ENCODE measurements at regions not wholly inside any gene's neighbourhood (a gene's known extent, or its start where the extent isn't known, plus 50 kb on each side); places are given as distances from the start of the nearest gene placed in this dataset.

DNA sequence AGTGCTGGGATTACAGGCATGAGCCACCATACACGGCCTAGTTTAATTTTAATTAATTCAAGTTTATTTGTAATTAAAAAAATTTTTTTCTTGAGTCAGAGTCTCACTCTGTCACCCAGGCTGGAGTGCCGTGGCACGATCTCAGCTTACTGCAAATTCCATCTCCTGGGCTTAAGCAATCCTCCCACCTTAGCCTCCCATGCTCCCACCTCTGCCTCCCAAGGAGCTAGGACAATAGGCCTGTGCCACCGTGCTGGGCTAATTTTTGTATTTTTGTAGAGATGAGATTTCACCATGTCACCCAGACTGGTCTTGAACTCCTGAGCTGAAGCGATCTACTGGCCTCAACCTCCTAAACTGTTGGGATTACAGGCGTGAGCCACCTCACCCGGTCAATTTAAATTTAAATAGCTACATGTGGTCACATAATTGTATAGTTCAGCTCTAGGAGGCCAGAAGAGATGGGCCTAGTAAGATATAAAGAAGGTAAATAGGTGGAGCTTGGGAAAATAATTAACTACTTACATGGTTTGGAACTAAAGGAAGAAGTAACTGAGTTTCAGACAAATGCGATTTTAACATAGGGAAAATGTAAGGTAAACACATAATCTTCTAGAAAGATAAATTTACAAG is 220.0 kb upstream of the CITED2 start:
- no CpG with 5 or more reads among the region's 8 CpGs for WGBS (ENCODE audit: insufficient coverage)

DNA sequence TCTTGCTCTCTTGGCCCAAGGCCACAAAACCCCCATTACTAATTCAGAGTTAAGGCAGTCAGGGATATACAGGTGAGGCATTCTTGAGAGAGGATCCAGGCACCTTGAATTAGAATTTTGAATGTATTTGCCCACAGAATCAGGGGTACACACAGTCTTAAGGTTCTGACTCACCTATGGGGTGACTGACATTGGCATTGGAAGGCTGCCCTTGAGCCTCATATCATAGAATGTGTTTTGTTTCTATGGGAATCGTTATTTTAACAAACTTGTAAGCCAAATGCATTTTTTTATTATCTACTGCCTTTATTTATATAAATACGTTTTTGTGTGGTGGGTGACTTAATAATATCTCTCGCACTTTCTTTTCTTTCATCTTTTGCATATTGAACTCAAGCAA is 218.6 kb upstream of the CITED2 start:
- H3K4me1 ChIP-seq (ENCODE audit: control insufficient read depth, insufficient read depth, low read length), result peaks cover 9% of the 10 kb centered on the region
- H3K9me3 ChIP-seq (ENCODE audit: control insufficient read depth, insufficient read depth, low read length), result no peaks in the 10 kb centered on the region
- no CpG with 5 or more reads among the region's 3 CpGs for WGBS (ENCODE audit: insufficient coverage)
- H3K36me3 ChIP-seq (ENCODE audit: control insufficient read depth, insufficient read depth, low read length), result no peaks in the 10 kb centered on the region
- no peak for DNase-seq (ENCODE audit: low read depth in 4 of 6, low spot score in 6 of 6)
- no peaks in the 10 kb centered on the region for H3K27me3 ChIP-seq (ENCODE audit: control insufficient read depth, insufficient read depth, low read length)
- H3K4me3 ChIP-seq (ENCODE audit: low read depth, low read length), result no peak overlapping the region
- no peak overlapping the region for H3K27ac ChIP-seq (ENCODE audit: low read depth, low read length)

More for the DNA sequence above, 220.0 kb upstream of the CITED2 start:
- Histone ChIP-seq H3K36me3 (ENCODE audit: control insufficient read depth, insufficient read depth, low read length) (no peaks in the 10 kb centered on the region), H3K27ac (ENCODE audit: low read depth, low read length) (no peak overlapping the region), H3K27me3 (ENCODE audit: control insufficient read depth, insufficient read depth, low read length) (no peaks in the 10 kb centered on the region), H3K9me3 (ENCODE audit: control insufficient read depth, insufficient read depth, low read length) (no peaks in the 10 kb centered on the region), H3K4me3 (ENCODE audit: low read depth, low read length) (no peak overlapping the region), H3K4me1 (ENCODE audit: control insufficient read depth, insufficient read depth, low read length) (peaks cover 9% of the 10 kb centered on the region)
- DNase-seq (ENCODE audit: low read depth in 4 of 6, low spot score in 6 of 6), result no peak

DNA sequence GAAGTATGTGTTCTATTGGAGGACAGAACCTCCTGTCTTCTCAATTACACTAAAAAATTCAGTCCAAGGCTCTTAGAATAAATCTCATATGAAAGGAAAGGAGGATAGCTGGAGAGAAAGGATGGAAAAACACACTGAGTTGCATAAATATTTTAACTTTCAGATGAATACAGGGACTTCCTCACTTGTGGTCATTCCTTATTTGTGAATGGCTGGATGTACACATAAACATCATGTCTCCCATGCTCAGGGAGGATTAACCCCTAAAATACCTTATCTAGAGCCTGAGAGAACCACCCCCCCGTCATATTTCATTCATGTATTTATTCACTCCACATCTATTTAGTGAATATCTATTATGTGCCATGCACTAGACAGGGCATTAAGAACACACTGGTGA is 217.6 kb upstream of the CITED2 start:
- no CpG with 5 or more reads among the region's 1 CpG for WGBS (ENCODE audit: insufficient coverage)

DNA sequence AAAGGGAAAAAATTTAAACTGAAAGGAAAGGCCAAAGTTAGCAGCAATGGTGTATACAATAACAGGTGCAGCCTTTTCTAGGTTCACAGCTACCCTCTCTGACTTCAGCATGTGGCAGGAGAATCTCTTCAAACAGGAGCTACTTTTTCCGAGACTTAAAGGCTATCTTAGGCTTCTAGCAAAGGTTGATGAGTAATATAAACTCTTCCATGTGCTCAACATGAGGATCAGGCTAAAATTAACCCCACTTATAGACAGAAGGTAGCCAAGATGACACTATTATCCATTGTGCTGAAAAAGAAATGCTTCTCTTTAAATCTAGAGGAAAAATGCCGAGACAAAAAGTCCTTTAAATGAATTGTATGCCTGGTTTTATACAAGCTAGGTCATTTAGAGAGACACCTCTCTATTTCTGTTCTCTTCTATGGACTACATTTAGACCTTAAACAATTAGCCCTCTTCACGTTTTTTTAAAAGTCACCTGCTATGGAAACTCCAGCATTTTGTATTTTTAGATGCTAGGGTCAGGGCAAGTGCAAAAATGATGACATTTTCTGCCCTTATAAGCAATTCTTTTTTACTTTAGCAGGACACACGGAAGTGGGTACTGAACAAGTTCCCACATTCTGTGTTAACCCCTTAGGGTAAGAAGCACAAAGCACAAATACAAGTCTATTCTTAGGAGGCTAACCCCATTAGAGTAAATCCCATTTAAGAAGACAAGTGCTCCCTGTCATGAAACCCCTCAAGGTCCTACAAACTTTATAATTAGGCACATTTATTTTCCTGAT is 216.8 kb upstream of the CITED2 start:
- Histone ChIP-seq H3K27ac (ENCODE audit: low read depth, low read length) (no peak overlapping the region), H3K36me3 (ENCODE audit: control insufficient read depth, insufficient read depth, low read length) (no peaks in the 10 kb centered on the region), H3K27me3 (ENCODE audit: control insufficient read depth, insufficient read depth, low read length) (no peaks in the 10 kb centered on the region), H3K4me3 (ENCODE audit: low read depth, low read length) (no peak overlapping the region), H3K9me3 (ENCODE audit: control insufficient read depth, insufficient read depth, low read length) (no peaks in the 10 kb centered on the region), H3K4me1 (ENCODE audit: control insufficient read depth, insufficient read depth, low read length) (peaks cover 3% of the 10 kb centered on the region)
- peak in 1 of 6 donors; percentile 20 for DNase-seq (ENCODE audit: low read depth in 4 of 6, low spot score in 6 of 6)
- WGBS (ENCODE audit: insufficient coverage), result no CpG with 5 or more reads among the region's 4 CpGs

More for the DNA sequence above, 217.6 kb upstream of the CITED2 start:
- no peak for DNase-seq (ENCODE audit: low read depth in 4 of 6, low spot score in 6 of 6)
- Histone ChIP-seq H3K27ac (ENCODE audit: low read depth, low read length) (no peak overlapping the region), H3K4me1 (ENCODE audit: control insufficient read depth, insufficient read depth, low read length) (peaks cover 3% of the 10 kb centered on the region), H3K36me3 (ENCODE audit: control insufficient read depth, insufficient read depth, low read length) (no peaks in the 10 kb centered on the region), H3K9me3 (ENCODE audit: control insufficient read depth, insufficient read depth, low read length) (no peaks in the 10 kb centered on the region), H3K4me3 (ENCODE audit: low read depth, low read length) (no peak overlapping the region), H3K27me3 (ENCODE audit: control insufficient read depth, insufficient read depth, low read length) (no peaks in the 10 kb centered on the region)

DNA sequence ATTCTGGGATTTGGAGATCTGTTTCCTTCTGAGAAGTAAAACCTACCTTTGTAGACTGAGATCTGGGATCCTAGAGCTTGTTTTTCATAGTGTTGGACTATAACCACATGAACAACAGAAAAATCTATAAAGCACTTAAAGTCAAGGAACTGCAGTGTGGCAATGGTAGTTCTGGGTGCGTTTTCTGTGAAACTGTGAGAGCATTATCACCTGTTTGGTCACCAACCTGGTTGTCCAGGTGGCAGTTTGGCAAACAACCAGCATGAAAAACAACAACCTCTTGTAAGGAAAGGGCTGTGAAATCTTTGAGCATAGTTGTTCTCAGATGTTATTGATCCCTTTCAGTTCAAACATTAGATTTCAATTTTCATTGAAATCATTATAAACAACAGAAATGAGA is 215.8 kb upstream of the CITED2 start:
- no peaks in the 10 kb centered on the region for H3K9me3 ChIP-seq (ENCODE audit: control insufficient read depth, insufficient read depth, low read length)
- no peaks in the 10 kb centered on the region for H3K27me3 ChIP-seq (ENCODE audit: control insufficient read depth, insufficient read depth, low read length)
- 100% methylated on average over 1 of the region's 1 CpG for WGBS (ENCODE audit: insufficient coverage)
- no peaks in the 10 kb centered on the region for H3K36me3 ChIP-seq (ENCODE audit: control insufficient read depth, insufficient read depth, low read length)
- peaks cover 3% of the 10 kb centered on the region for H3K4me1 ChIP-seq (ENCODE audit: control insufficient read depth, insufficient read depth, low read length)
- no peak overlapping the region for H3K4me3 ChIP-seq (ENCODE audit: low read depth, low read length)
- no peak overlapping the region for H3K27ac ChIP-seq (ENCODE audit: low read depth, low read length)
- DNase-seq (ENCODE audit: low read depth in 4 of 6, low spot score in 6 of 6), result no peak

DNA sequence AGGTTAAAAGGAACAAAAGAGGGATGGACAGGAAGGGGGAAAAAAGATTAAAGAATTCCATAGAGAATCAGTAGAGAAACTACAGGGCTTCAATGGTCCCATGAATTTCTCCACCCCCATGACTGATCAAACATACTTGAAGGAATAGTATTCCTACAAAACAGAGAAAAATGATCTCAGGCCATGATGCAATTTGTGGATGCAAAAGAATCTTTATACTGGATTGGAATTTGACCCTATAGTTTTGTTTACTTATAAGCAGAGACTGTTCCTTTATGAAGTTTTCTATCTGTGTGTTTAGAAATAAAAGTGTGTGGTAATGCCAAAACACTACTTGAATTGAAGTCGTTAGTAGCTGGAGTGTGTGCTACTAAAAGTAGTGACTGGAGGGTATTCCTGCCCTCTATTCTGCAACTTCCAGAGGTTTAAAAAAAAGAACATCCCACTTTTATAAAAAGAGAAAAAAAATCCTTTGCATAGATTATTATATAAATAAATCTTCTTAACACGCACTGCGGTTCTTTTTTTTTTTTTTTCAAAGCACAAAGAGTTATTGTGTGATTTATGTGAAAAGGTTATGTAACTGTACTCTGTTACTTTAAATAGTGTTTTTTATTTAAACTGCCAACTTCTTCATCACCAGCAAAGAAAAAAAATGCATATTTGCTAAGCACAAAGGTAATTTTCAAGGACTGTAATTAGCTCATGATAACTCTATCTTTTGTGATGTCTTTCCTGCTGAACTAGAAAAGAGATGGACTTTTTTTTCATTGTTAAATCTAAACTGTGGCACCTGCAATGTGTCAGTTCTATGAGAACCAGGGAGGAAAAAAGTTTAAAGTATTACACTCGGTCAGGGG is 214.5 kb upstream of the CITED2 start:
- Histone ChIP-seq H3K27me3 (ENCODE audit: control insufficient read depth, insufficient read depth, low read length) (no peaks in the 10 kb centered on the region), H3K4me3 (ENCODE audit: low read depth, low read length) (no peak overlapping the region), H3K27ac (ENCODE audit: low read depth, low read length) (no peak overlapping the region), H3K4me1 (ENCODE audit: control insufficient read depth, insufficient read depth, low read length) (peaks cover 3% of the 10 kb centered on the region), H3K9me3 (ENCODE audit: control insufficient read depth, insufficient read depth, low read length) (no peaks in the 10 kb centered on the region), H3K36me3 (ENCODE audit: control insufficient read depth, insufficient read depth, low read length) (no peaks in the 10 kb centered on the region)
- no CpG with 5 or more reads among the region's 4 CpGs for WGBS (ENCODE audit: insufficient coverage)
- no peak for DNase-seq (ENCODE audit: low read depth in 4 of 6, low spot score in 6 of 6)

DNA sequence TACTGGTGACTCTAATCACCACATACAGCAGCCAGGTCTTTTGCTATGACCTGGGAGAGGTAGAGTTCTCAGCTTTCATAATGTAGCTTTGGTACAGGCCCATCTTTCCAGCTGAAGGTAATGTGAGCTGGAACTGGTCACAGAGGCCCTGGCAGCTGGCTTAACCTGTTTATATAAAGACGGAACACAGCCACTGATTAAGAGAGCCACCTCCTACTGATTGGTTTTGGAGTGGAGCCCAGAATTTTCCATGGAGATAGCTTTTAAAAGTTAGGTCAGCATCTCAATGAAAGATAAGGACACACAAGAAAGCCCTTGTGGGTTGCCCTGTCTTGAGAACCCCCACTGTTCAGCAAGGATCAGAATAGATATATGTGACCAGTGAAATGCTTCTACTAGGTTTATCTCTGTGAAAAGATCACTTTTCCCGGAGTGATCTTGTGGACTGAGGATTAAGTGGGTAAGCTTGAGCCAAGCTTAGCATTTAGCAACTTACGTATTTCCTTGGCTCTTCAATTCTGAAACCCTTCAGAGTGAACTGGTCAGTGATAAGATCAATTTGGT is 213.7 kb upstream of the CITED2 start:
- Histone ChIP-seq H3K27me3 (ENCODE audit: control insufficient read depth, insufficient read depth, low read length) (no peaks in the 10 kb centered on the region), H3K36me3 (ENCODE audit: control insufficient read depth, insufficient read depth, low read length) (no peaks in the 10 kb centered on the region), H3K4me3 (ENCODE audit: low read depth, low read length) (no peak overlapping the region), H3K9me3 (ENCODE audit: control insufficient read depth, insufficient read depth, low read length) (no peaks in the 10 kb centered on the region), H3K4me1 (ENCODE audit: control insufficient read depth, insufficient read depth, low read length) (peaks cover 3% of the 10 kb centered on the region), H3K27ac (ENCODE audit: low read depth, low read length) (no peak overlapping the region)
- WGBS (ENCODE audit: insufficient coverage), result no CpG with 5 or more reads among the region's 3 CpGs
- DNase-seq (ENCODE audit: low read depth in 4 of 6, low spot score in 6 of 6), result peak in 2 of 6 donors; percentile 38 to 57

DNA sequence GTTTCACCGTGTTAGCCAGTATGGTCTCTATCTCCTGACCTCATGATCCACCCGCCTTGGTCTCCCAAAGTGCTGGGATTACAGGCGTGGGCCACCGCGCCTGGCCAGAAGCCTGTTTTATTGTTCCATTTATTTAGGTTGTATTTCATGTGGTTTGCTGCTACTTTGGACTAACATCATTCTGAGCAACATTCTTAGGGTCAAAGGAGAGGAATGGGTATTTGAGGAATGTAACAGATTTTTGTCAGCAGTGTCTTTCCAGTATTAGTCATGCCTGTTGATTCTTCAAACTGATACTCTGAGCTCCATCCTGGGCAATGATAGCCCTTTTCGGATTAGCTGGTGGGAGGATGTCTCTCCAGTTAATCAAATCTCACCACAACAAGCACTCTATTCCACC is 213.0 kb upstream of the CITED2 start:
- H3K27ac ChIP-seq (ENCODE audit: low read depth, low read length), result no peak overlapping the region
- H3K4me1 ChIP-seq (ENCODE audit: control insufficient read depth, insufficient read depth, low read length), result peaks cover under 1% of the 10 kb centered on the region
- H3K36me3 ChIP-seq (ENCODE audit: control insufficient read depth, insufficient read depth, low read length), result no peaks in the 10 kb centered on the region
- H3K27me3 ChIP-seq (ENCODE audit: control insufficient read depth, insufficient read depth, low read length), result no peaks in the 10 kb centered on the region
- no peaks in the 10 kb centered on the region for H3K9me3 ChIP-seq (ENCODE audit: control insufficient read depth, insufficient read depth, low read length)
- DNase-seq (ENCODE audit: low read depth in 4 of 6, low spot score in 6 of 6), result no peak
- 93% methylated on average over 4 of the region's 6 CpGs for WGBS (ENCODE audit: insufficient coverage)
- H3K4me3 ChIP-seq (ENCODE audit: low read depth, low read length), result no peak overlapping the region

DNA sequence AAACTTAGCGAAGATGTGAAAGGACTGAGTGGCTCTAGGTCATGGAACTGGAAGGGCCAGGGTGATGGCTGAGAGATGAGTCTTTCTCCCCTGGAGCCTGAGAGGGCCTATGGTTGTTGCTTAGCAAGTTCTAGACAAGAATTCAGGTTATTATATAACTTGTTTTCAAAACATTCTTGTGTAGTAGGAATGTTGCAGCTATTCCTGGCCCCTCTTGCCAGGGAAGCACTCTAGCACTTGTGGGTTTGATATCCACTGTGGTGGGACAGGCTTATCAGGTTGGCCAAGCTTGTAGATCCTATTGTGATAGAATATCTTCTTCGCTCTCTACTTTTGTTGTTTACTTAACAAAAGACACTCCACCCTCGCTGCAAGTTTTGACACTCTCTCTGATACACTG is 211.8 kb upstream of the CITED2 start:
- H3K9me3 ChIP-seq (ENCODE audit: control insufficient read depth, insufficient read depth, low read length), result no peaks in the 10 kb centered on the region
- H3K36me3 ChIP-seq (ENCODE audit: control insufficient read depth, insufficient read depth, low read length), result no peaks in the 10 kb centered on the region
- no peak overlapping the region for H3K27ac ChIP-seq (ENCODE audit: low read depth, low read length)
- no peaks in the 10 kb centered on the region for H3K27me3 ChIP-seq (ENCODE audit: control insufficient read depth, insufficient read depth, low read length)
- no peak overlapping the region for H3K4me3 ChIP-seq (ENCODE audit: low read depth, low read length)
- DNase-seq (ENCODE audit: low read depth in 4 of 6, low spot score in 6 of 6), result no peak
- H3K4me1 ChIP-seq (ENCODE audit: control insufficient read depth, insufficient read depth, low read length), result no peaks in the 10 kb centered on the region
- WGBS (ENCODE audit: insufficient coverage), result 100% methylated on average over 1 of the region's 3 CpGs
